ENCODE measurements at regions not wholly inside any gene's neighbourhood (a gene's known extent, or its start where the extent isn't known, plus 50 kb on each side); places are given as distances from the start of the nearest gene placed in this dataset.

- H3K4me3 ChIP-seq, result no peak overlapping the region
- H3K27me3 ChIP-seq, result no peaks in the 10 kb centered on the region
- WGBS (ENCODE audit: insufficient coverage, low coverage, low lambda C conversion rate, missing lambda C conversion rate), result 49% methylated on average over 2 of the region's 2 CpGs
- no peaks in the 10 kb centered on the region for H3K4me1 ChIP-seq
- no peak for DNase-seq
- no peaks in the 10 kb centered on the region for H3K36me3 ChIP-seq
- TF ChIP-seq CTCF (IDR thresholded peaks at IDR 0.05), result no peak
- TF ChIP-seq POLR2A (IDR thresholded peaks at IDR 0.05), result no peak
- ATAC-seq, result peak in 2 of 4 donors; percentile 43 to 52
- no peaks in the 10 kb centered on the region for H3K9me3 ChIP-seq
- no peak overlapping the region for H3K27ac ChIP-seq
- intact Hi-C loops (cut with DNase I), result no loop called here
These were observed 75.9 kb upstream of the SLC10A2 start for GRCh38 chr13:103142151-103142550.

- Histone ChIP-seq H3K4me3 (no peak overlapping the region), H3K4me1 (no peaks in the 10 kb centered on the region), H3K27ac (no peak overlapping the region), H3K9me3 (no peaks in the 10 kb centered on the region), H3K27me3 (no peaks in the 10 kb centered on the region), H3K36me3 (no peaks in the 10 kb centered on the region)
- DNase-seq (no peak), ATAC-seq (peak; percentile 84 to 94 (median 86))
- intact Hi-C loops (cut with DNase I), result no loop called here
- TF ChIP-seq POLR2A (IDR thresholded peaks at IDR 0.05) (no peak), CTCF (IDR thresholded peaks at IDR 0.05) (peak; percentile 54 to 79 (median 66))
- 23% methylated on average over 5 of the region's 5 CpGs for WGBS (ENCODE audit: insufficient coverage, low coverage, low lambda C conversion rate, missing lambda C conversion rate)
These were observed 73.9 kb upstream of the SLC10A2 start for GRCh38 chr13:103140001-103140671.

- ATAC-seq (no peak), DNase-seq (no peak)
- Histone ChIP-seq H3K4me1 (peaks cover 0 to 11% (median 0%) of the 10 kb centered on the region in 4 donors), H3K36me3 (no peaks in the 10 kb centered on the region), H3K9me3 (no peaks in the 10 kb centered on the region), H3K27me3 (no peaks in the 10 kb centered on the region), H3K4me3 (no peak overlapping the region), H3K27ac (no peak overlapping the region)
- WGBS (ENCODE audit: insufficient coverage, low coverage, low lambda C conversion rate, missing lambda C conversion rate), result 41% methylated on average over 2 of the region's 2 CpGs
- no peak for TF ChIP-seq POLR2A (IDR thresholded peaks at IDR 0.05)
- TF ChIP-seq CTCF (IDR thresholded peaks at IDR 0.05), result no peak
- intact Hi-C loops (cut with DNase I), result no loop called here
These were observed 68.1 kb upstream of the SLC10A2 start for GRCh38 chr13:103134271-103134670.

- H3K36me3 ChIP-seq, result no peaks in the 10 kb centered on the region
These were observed 67.3 kb upstream of the SLC10A2 start for GRCh38 chr13:103133556-103133955.

More at GRCh38 chr13:103133556-103133955, 67.3 kb upstream of the SLC10A2 start:
- Histone ChIP-seq H3K4me3 (no peak overlapping the region), H3K4me1 (peaks cover 0 to 11% (median 0%) of the 10 kb centered on the region in 4 donors), H3K27me3 (no peaks in the 10 kb centered on the region), H3K9me3 (no peaks in the 10 kb centered on the region), H3K27ac (no peak overlapping the region)
- ATAC-seq (peak; percentile 67 to 81 (median 73)), DNase-seq (no peak)
- 11% methylated on average over 3 of the region's 4 CpGs for WGBS (ENCODE audit: insufficient coverage, low coverage, low lambda C conversion rate, missing lambda C conversion rate)
- TF ChIP-seq POLR2A (IDR thresholded peaks at IDR 0.05) (no peak), CTCF (IDR thresholded peaks at IDR 0.05) (no peak)
- intact Hi-C loops (cut with DNase I), result no loop called here

All from right lobe of liver (tissue), 6 donors.